GM03348 (cell line): ENCODE measurements at regions not wholly inside any gene's neighbourhood (a gene's known extent, or its start where the extent isn't known, plus 50 kb on each side); places are given as distances from the start of the nearest gene placed in this dataset.

ENCODE experiments used
- DNase-seq: peaks from one replicate; pipeline ENCODE4 v3.0.0; 2012; ENCODE audit warnings: low spot score

DNA sequence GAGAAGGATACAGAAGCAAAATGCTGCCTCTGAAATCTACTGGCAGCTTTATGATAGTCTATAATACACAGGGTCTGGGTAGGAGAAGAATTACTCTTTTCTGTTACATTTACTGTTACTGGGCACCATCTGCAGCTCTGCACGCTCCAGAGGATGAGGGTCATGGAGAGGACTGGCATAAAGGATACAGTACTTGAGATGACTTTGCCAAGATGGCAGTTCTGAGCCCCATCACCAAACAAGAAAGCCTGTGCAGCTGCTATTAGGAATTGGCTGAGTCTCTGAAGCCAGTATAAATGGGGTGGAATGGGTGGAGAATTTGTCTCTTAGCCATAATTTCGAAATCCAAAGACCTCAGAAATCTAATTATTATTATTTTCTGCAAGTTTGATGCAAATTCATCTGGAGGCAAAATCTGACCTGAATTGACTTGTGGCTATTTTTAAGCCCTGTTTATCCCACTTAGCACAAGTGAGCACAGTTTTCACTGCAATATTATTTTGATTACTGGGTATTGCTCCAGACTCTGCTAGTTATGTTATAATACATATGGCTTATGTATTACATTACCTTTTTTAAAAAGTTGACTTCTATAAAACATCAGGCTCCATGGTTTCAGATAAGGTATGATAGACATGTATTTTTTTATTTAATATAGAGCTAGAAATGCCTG, 579.5 kb downstream of the MBD2 start:
- DNase-seq = no peak

- DNase-seq = no peak
These were observed 584.8 kb downstream of the MBD2 start for GRCh38 chr18:53639687-53640086.

DNA sequence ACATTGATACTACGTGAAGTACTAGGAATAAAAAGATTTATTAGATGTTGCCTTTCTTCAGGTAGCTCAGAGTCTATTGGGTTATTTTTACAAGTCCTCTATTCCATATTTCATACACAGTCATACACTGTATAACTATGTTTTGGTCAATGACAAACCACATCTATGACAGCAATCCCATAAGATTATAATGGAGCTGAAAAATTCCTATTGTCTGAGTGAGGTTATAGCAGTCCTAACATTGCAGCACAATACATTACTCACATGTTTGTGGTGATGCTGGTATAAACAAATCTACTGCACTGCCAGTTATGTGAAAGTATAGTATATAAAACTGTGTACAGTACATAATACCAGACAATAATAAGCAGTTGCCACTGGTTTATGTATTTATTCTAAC, 595.1 kb downstream of the MBD2 start:
- DNase-seq = no peak

- DNase-seq = no peak
These were observed 598.4 kb downstream of the MBD2 start for GRCh38 chr18:53625997-53626599.

DNA sequence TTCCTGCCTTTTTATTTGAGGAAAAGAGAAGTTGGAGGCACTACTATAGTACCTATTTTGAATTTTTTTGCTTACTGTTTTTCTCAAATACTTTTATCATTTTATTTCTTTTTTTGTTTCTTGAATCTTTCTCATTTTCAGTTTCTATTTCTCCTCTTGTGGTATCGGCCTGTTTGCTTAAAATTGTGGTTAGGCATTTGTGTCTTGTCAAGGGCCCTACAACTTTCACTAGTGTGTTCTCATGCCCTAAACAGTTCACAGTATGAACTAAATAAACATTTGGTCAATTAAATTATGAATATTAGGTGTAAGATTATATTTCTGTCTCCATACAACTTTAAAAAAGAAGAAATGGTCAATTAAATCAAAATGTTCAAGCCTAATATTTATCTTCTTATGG, 613.5 kb downstream of the MBD2 start:
- DNase-seq = no peak

GRCh38 chr18:53606792-53607191, 617.7 kb downstream of the MBD2 start:
- DNase-seq = no peak

DNA sequence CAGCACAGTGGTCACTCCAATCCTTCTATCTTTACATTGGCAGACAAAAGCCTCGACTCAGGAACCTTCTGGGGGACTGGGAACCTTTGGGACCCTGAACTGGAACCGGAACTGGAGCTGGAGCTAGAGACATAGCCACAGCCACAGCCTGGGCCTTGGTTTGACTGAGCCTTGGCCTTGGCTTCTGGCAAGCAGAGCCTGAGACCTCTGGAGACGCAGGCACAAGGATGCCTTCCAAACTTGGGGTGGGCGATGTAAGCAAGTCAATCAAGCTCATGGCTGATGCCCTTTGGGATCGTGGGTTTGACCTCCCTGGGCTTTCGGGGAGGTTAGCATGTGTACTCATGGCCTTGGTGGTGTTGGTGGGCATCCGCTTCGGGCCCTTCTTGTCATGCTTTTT, 619.3 kb downstream of the MBD2 start:
- no peak for DNase-seq

DNA sequence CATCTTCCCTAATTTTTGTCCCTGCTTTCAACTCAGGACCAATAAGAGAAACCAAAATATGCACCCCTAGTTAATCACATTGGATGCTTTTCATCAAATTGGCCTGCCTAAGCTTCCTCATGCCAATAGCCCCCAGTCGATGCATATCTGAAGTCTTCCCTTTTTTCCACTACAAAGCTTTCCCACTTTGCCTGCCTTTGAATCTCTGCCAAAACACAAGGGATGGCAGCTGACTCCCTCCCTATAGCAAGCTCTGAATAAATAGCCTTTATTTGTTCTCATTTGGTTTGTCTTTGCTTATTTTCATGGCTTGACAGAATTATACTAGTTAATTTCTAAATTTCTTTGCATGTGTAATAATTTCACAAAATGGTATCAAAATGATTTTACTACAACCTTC, 621.2 kb downstream of the MBD2 start:
- no peak for DNase-seq

GRCh38 chr18:53601344-53601743, 623.1 kb downstream of the MBD2 start:
- DNase-seq = no peak

GRCh38 chr18:53586923-53587322, 637.5 kb downstream of the MBD2 start:
- no peak for DNase-seq
